CD4-positive, alpha-beta T cell treated with Interleukin-17A for 1 hour (primary cell): ENCODE measurements at regions not wholly inside any gene's neighbourhood (a gene's known extent, or its start where the extent isn't known, plus 50 kb on each side); places are given as distances from the start of the nearest gene placed in this dataset.
A peak's percentile ranks its signal among the peaks of the same experiment; 100 is the strongest.

Experiments
- DNase-seq: peaks from one replicate; pipeline ENCODE4 v3.0.0-alpha.2; 2020

- DNase-seq: no peak
Measured at GRCh38 chr13:73879346-73880015, 254.7 kb downstream of the KLF12 start.

- DNase-seq: no peak
Measured at GRCh38 chr13:73877399-73877798, 256.8 kb downstream of the KLF12 start.

- no peak for DNase-seq
Measured at GRCh38 chr13:73876323-73876722, 257.9 kb downstream of the KLF12 start.

DNA sequence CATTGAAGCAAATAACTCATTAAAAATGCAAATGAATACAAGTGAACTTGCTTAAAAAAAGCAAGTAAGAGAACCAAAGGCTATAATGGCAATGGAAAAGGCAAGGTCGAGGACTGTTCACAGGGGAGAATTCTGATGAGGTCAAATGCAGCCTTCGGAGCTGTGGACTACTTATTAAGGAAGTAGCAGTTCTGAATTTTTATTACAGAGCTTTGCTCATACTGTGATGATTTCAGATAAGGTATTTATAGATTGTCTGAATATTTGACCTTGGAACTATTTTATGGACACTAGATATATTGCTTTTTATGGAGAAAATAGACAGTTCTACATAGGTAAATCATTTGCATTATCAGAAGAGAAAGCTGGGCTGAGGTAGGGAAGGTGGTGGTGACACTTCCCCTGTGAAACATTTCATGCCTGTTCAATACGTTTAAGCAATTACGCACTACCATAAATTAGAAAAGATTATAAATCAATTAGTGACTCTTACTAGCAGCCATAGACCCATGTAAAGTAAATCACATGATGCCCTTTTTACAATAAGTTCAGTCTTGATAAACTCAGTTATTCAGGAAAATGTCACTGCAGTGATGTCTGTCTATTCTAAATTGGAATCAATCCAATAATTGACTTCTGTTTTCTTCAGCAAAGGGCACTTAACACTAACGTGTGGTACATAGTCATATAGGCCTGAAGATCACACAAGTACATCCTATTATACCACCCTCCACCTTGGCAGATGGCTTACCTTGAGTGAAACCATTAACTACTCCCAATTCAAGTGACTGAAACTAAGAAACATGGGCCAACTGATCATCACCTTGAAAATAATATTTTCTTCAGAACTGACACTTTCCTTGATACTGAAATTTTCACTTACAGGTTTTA lies 260.0 kb downstream of the KLF12 start:
- DNase-seq: no peak

GRCh38 chr13:73872397-73872796 lies 261.8 kb downstream of the KLF12 start:
- no peak for DNase-seq

GRCh38 chr13:73870970-73871935 lies 263.0 kb downstream of the KLF12 start:
- DNase-seq: no peak

- DNase-seq: peak; percentile 11
Measured at GRCh38 chr13:73870036-73870741, 264.0 kb downstream of the KLF12 start.

DNA sequence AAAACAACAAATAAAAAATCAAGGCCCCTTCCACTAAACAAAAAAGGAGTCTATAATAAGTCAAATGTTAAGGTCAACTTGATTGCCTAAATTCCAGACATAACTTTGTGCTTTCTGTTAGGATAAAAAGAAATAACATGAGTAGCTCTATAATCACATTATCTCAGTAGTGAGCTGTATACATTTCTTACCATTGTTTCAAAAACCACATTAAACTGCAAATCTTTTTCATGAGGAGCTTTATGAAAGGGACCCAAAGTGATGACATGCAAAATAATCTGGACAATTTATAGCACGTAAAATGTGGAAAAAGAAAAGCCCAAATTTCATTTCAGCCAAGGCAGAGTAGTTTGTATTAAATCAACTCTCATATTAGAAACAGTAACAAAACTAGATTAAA lies 269.2 kb downstream of the KLF12 start:
- DNase-seq: no peak

DNA sequence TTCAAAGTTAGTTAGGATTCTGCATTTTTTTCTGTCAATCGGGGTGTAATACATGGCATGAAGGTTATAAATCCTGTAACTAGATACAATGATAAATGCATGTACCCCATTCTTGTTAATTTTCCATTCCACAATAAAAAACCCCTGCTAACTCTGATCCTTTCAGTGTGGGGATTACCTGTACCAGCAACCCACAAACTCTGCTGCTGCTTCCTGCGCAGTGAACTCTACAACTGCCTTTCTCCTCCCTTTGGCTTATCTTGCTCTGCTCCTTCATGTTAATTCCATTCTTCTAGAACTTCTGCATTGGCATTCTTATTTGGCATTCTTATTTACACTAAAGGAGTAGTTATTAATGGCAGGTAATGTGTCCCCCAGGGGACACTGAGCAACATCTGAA lies 273.1 kb downstream of the KLF12 start:
- peak; percentile 39 for DNase-seq

DNA sequence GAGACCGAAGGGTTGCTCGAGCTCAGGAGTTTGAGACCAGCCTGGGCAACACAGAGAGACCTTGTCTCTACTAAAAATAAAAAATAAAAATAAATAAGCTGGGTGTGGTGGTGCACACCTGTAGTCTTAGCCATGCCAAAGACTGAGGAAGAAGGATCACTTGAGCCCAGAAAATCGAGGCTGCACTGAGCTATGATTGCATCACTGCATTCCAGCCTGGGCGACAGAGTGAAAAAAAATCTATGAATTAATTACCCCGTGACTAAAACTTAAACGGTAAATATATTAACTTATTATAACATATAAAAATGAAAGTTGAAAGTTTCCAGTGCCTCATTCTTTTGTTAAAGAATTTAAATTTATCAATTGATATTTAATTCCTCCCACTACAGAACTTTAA lies 273.7 kb downstream of the KLF12 start:
- DNase-seq: no peak

- DNase-seq: peak; percentile 59
Measured at GRCh38 chr13:73859841-73860240, 274.4 kb downstream of the KLF12 start.

DNA sequence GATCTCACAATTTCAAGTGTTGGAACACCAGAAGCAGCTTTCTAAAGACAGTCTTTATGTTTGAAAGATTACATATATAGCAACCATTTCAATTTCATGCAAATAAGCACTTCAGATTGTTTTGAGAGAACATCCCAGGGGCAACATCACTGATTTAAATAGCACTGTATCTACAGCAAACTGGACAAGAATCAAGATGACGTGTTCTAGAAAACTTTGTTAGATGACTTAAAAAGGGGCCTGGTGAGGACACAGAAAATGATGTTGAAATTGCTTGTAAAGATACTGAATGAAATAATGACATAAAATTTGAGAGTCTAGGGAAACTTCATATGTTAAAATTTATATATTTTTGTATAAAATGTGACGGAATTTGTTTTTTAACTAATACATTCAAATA lies 277.1 kb downstream of the KLF12 start:
- DNase-seq: no peak

DNA sequence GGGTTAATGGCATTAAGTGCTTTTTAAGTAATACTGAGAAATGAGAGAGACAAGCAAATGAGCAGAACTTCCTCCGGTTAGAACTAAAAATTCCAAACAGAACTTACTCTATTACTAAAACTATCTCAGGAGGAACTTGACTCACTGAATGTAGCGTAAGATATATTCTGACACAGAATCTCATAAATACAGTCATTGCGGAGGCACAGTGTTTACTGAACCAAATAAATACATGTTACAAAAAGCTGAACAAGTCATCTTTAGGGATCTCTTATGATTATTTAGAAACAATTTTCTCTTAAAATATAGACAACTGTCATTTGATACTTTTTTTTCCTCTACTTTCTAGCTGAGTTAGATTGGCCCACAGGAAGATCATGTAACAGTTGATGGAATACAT lies 283.1 kb downstream of the KLF12 start:
- no peak for DNase-seq

DNA sequence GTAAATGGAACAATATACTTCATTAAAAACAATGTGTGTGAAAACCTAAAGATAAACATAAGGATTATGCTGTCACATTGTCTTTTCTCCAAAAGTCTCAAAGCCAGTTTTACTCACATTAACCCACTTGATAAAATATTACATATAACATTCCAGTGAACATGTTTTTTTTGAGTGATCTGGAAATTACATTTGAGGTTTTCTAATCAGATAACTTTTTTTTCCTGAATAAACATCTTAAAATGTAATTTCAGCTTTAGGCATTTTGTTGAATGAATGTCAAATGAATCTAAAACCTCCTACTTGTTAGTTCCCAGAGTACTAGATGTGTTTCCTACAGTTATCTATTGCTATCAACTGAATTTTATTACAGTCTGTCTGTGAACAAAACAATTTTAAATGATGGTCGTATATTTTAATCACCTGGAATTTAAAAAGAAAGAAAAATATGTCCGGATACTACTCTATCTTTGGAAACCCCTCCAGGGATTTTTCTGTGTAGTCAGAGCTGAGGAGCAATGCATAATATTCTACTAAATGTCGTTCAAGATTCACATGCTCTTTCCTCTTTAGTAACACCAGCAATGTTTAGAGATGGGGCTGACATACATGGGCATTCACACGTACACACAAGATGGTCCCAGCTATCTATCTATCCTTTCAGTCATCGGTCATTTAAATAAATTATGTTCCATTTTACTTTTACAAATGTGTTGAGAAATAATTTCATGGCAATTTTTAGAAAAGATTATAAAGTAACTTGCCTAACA lies 283.9 kb downstream of the KLF12 start:
- DNase-seq: no peak

- peak; percentile 33 for DNase-seq
Measured at GRCh38 chr13:73849292-73849691, 284.9 kb downstream of the KLF12 start.

DNA sequence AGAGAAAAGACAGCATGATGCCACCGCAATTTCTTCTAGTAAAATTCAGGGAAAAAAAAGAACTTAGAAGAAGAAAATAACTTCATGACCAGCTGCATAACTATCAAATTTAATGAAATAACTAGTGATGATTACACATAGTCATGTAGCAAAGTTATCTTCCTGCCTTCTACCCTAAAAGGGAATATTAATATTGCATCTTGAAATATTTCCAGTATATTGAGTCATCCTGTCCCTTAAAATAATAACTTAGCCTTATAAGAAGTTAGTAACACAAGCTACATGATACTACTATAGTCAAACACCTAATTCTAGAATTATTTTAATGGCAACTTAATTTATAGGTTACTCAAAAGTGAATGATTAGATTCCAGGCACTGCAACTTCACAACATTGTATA lies 289.2 kb downstream of the KLF12 start:
- DNase-seq: no peak

DNA sequence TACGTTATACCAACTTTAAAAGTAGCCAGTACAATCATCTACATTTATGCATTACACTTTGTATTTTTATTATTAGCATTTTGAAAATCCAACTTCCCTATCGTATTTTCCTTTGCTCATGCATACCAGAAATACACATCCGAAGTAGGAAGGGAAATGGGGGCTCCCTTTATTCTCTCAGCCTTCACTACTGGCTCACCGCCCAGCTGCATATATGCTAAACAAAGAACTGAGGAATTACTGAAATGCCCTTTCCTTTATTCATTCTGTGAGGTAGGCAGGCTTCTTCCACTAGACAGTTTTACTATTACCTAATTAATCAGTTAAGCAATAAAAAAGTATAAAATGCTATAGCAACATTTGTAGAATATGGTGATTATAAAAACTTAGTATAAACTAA lies 291.6 kb downstream of the KLF12 start:
- no peak for DNase-seq

- DNase-seq: no peak
Measured at GRCh38 chr13:73842184-73842583, 292.0 kb downstream of the KLF12 start.

DNA sequence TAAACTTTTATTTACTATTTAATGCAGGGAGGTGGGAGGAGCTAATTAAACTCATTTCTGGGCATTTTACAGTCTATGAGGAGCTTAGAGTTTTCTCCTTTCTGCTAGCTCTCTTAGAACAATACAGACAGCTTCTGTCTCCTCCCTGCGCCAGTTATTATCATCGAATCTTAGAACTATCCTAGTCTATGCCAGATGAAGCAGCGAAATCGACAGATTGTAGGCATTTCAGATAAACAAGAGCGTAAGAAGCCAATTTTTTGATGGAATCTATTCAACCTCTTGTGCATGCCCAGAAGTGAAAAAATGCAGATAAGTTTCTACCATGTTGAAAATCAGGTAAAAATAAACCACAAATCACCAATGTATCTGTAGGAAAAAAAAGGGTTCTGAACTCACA lies 297.1 kb downstream of the KLF12 start:
- no peak for DNase-seq

DNA sequence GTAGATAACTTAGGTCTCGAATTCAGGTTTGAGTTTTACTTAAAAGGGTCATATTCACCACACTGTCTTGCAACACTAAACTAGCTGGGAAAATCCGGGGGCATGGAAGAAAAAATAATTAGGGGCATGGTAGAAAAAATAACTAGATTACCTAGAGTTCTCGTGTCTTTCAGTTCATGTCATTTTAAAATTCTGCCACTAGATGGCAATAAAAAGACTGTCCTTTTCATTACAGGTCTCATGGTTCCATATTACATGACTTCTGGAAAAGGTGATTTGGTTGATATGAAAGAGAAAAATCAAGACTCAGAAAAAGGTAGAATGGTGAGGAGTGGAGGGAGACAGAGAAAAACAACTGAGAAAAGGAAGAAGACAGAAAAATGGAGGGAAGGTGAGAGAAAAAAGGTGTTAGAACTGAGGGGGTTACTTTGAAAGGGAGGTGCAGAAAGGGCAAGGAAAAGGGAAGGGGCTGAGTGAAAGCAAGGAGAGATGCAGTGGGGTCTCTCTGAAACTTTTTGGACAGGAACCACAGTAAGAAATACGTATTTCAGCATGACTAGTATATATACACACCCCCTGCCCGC lies 299.0 kb downstream of the KLF12 start:
- peak; percentile 69 for DNase-seq

DNA sequence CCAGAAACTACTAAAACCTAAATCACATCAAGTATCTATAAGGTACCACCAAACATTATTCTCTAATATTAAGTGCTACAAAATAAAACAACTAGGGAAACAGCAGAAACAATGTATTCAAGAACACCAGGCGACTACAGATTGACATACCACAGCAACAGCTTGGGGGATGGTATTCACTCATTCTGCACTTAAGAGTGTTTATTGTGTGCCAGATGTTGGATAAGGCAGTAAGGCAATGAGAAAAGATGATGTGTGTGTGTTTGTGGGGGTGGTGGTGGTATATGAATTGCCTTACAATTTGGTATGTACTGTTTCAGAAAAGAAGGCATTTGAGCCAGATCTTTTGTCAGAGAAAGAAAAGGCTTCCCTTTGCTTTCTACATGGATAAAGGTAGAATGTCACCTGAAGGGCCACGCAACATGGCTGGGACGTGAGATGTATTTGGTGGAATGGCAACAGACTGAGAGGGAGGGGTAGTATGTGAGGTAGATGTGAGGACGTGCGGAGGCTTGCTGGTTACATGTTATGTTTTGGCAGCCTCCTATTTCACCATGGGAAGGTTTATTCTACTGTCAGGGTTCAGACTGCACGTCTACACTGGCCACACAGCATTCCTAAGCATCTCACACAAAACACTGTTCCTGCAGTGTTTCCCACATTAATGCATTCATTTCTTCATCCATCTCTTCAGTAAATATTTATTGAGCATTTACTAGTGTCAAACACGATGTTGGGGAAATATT lies 300.7 kb downstream of the KLF12 start:
- no peak for DNase-seq
